ENCODE measurements at regions not wholly inside any gene's neighbourhood (a gene's known extent, or its start where the extent isn't known, plus 50 kb on each side); places are given as distances from the start of the nearest gene placed in this dataset.

GRCh38 chr10:36577126-36577525 lies 548.3 kb upstream of the ANKRD30A start:
- no peak overlapping the region for H3K4me3 ChIP-seq
- no peaks in the 10 kb centered on the region for H3K4me1 ChIP-seq (ENCODE audit: low read depth)
- no peaks in the 10 kb centered on the region for H3K36me3 ChIP-seq (ENCODE audit: low read depth)
- intact Hi-C loops (cut with DNase I, micrococcal nuclease): no loop called here
- DNase-seq (no peak), ATAC-seq (no peak)
- peaks cover 63% of the 10 kb centered on the region for H3K9me3 ChIP-seq
- TF ChIP-seq CTCF (IDR thresholded peaks at IDR 0.05): no peak

GRCh38 chr10:36574207-36574606 lies 551.2 kb upstream of the ANKRD30A start:
- H3K4me3 ChIP-seq: no peak overlapping the region
- H3K36me3 ChIP-seq (ENCODE audit: low read depth): no peaks in the 10 kb centered on the region
- no peak for TF ChIP-seq CTCF (IDR thresholded peaks at IDR 0.05)
- peaks cover 56% of the 10 kb centered on the region for H3K9me3 ChIP-seq
- no peak for DNase-seq
- no peaks in the 10 kb centered on the region for H3K4me1 ChIP-seq (ENCODE audit: low read depth)
- ATAC-seq: no peak
- intact Hi-C loops (cut with DNase I, micrococcal nuclease): no loop called here

- TF ChIP-seq CTCF (IDR thresholded peaks at IDR 0.05): no peak
- no peaks in the 10 kb centered on the region for H3K4me1 ChIP-seq (ENCODE audit: low read depth)
- H3K9me3 ChIP-seq: peaks cover 51% of the 10 kb centered on the region
- H3K36me3 ChIP-seq (ENCODE audit: low read depth): no peaks in the 10 kb centered on the region
- no peak overlapping the region for H3K4me3 ChIP-seq
- DNase-seq (no peak), ATAC-seq (no peak)
- intact Hi-C loops (cut with DNase I, micrococcal nuclease): no loop called here
These were observed 552.2 kb upstream of the ANKRD30A start for GRCh38 chr10:36573246-36573645.

GRCh38 chr10:36564433-36564832 lies 561.0 kb upstream of the ANKRD30A start:
- ATAC-seq: no peak
- Histone ChIP-seq H3K4me3 (no peak overlapping the region), H3K9me3 (peaks cover 31% of the 10 kb centered on the region), H3K4me1 (ENCODE audit: low read depth) (no peaks in the 10 kb centered on the region), H3K36me3 (ENCODE audit: low read depth) (no peaks in the 10 kb centered on the region)
- intact Hi-C loops (cut with DNase I, micrococcal nuclease): no loop called here
- DNase-seq: no peak
- no peak for TF ChIP-seq CTCF (IDR thresholded peaks at IDR 0.05)

- ATAC-seq (no peak), DNase-seq (no peak)
- intact Hi-C loops (cut with DNase I, micrococcal nuclease): no loop called here
- Histone ChIP-seq H3K9me3 (peaks cover 24% of the 10 kb centered on the region), H3K36me3 (ENCODE audit: low read depth) (no peaks in the 10 kb centered on the region), H3K4me3 (no peak overlapping the region), H3K4me1 (ENCODE audit: low read depth) (no peaks in the 10 kb centered on the region)
- TF ChIP-seq CTCF (IDR thresholded peaks at IDR 0.05): no peak
These were observed 565.7 kb upstream of the ANKRD30A start for GRCh38 chr10:36559412-36560400.
